BE2C (cell line): ENCODE measurements at regions not wholly inside any gene's neighbourhood (a gene's known extent, or its start where the extent isn't known, plus 50 kb on each side); places are given as distances from the start of the nearest gene placed in this dataset.

Experiments
- DNase-seq: peaks from one replicate; pipeline ENCODE4 v3.0.0-alpha.2; 2020
- H3K27me3 ChIP-seq: fragments of 250-450 bp; sonication (Bioruptor Pico); 2 replicates; pipeline ENCODE4 v1.5.1; 2020; ENCODE audit warnings: mild to moderate bottlenecking
- H3K36me3 ChIP-seq: fragments of 250-450 bp; sonication (Bioruptor Pico); 2 replicates; pipeline ENCODE4 v1.5.1; 2020; ENCODE audit warnings: mild to moderate bottlenecking
- H3K4me1 ChIP-seq: fragments of 250-450 bp; sonication (Bioruptor Pico); 2 replicates; pipeline ENCODE4 v1.5.1; 2020
- H3K4me3 ChIP-seq: 2 replicates; pipeline ENCODE4 v1.5.1; 2011; ENCODE audit warnings: low read depth, low read length
- H3K9me3 ChIP-seq: fragments of 250-450 bp; sonication (Bioruptor Pico); 2 replicates; pipeline ENCODE4 v1.5.1; 2020
- TF ChIP-seq, protein P1 (sequence below): IDR thresholded peaks from 2 replicates; pipeline ENCODE4 v1.5.1; 2012; ENCODE audit warnings: mild to moderate bottlenecking, low read depth, low read length

DNA sequence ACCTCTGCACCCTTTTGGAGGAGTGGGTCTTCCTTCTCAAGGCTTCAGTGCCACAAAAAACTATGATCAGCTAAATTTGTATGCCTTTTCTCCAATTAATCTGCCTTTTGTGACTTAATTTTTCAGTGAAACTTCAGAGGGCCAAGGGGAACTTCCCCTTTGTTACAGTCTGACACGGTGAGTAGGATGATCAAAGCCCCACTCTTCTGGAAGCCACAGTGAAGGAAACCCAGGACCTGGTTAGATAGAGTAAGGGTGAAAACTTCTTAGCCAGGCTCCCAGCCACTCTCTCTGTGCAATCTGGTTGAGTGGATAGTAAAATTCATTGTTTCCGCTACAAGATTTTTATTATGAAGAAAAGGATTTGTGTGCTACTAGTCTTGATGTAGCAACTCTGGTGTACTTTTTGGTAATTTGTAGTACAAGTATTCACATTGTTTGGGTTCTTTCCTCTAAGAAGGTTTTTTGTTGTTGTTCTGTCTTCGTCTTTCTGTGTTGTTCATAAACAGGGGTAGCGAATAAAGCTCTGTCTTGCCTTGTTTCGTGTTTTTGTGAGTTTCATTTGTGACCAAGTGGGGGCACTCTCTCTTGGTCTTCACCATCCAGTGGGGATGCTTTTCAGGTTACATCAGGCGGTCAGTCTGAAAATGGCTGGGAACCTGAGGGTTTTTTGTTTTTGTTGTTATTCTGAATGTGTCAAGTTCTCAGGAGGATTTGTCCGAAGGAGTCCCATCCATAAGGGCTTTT, 268.5 kb upstream of the NPSR1 start:
- Histone ChIP-seq H3K4me1 (no peaks in the 10 kb centered on the region), H3K27me3 (no peaks in the 10 kb centered on the region), H3K9me3 (no peaks in the 10 kb centered on the region), H3K36me3 (no peaks in the 10 kb centered on the region), H3K4me3 (no peak overlapping the region)
- TF ChIP-seq, protein P1, sequence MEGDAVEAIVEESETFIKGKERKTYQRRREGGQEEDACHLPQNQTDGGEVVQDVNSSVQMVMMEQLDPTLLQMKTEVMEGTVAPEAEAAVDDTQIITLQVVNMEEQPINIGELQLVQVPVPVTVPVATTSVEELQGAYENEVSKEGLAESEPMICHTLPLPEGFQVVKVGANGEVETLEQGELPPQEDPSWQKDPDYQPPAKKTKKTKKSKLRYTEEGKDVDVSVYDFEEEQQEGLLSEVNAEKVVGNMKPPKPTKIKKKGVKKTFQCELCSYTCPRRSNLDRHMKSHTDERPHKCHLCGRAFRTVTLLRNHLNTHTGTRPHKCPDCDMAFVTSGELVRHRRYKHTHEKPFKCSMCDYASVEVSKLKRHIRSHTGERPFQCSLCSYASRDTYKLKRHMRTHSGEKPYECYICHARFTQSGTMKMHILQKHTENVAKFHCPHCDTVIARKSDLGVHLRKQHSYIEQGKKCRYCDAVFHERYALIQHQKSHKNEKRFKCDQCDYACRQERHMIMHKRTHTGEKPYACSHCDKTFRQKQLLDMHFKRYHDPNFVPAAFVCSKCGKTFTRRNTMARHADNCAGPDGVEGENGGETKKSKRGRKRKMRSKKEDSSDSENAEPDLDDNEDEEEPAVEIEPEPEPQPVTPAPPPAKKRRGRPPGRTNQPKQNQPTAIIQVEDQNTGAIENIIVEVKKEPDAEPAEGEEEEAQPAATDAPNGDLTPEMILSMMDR, result no peak
- no peak for DNase-seq

DNA sequence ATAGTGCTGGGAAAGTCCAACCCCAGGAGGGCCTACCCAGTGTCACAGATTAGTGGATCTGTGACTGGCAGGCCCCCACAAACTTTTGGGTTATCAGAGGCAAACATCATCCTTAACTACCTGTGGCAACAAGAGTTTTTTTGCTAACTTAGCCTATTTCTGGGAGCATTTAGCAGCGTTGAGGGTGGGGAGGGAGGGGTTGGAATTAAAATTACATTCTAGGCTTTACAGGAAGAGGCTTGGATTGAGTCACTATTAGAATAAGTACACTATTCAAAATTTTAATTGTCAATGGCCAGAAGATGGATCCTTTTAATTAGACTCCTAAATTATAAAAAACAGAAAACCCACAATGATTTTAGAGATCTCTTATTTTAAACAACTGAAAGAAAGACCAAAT, 267.9 kb upstream of the NPSR1 start:
- Histone ChIP-seq H3K9me3 (no peaks in the 10 kb centered on the region), H3K4me3 (no peak overlapping the region), H3K27me3 (no peaks in the 10 kb centered on the region), H3K36me3 (no peaks in the 10 kb centered on the region), H3K4me1 (no peaks in the 10 kb centered on the region)
- DNase-seq, result no peak
- TF ChIP-seq, protein P1, result no peak

DNA sequence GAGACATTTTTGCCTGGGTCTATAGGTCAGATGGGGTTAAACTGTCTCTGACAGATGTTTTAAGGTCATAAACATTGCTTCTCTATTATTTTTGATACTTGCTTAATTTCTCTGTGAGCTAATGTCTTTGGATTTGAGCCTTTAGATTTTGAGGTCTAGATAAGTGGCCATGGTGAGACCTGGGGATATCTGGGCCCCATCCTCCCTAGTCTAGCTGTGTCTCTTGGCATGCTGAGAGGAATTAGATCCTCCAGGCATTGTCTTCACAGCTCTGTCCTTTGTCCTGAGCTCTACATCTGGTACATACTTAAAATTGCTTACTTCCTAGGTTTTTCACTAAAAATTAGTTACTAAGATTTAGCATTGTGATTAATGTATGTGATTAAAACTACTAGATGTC, 265.0 kb upstream of the NPSR1 start:
- no peaks in the 10 kb centered on the region for H3K36me3 ChIP-seq
- no peaks in the 10 kb centered on the region for H3K27me3 ChIP-seq
- TF ChIP-seq, protein P1, result no peak
- H3K4me3 ChIP-seq, result no peak overlapping the region
- no peaks in the 10 kb centered on the region for H3K9me3 ChIP-seq
- no peaks in the 10 kb centered on the region for H3K4me1 ChIP-seq
- no peak for DNase-seq

DNA sequence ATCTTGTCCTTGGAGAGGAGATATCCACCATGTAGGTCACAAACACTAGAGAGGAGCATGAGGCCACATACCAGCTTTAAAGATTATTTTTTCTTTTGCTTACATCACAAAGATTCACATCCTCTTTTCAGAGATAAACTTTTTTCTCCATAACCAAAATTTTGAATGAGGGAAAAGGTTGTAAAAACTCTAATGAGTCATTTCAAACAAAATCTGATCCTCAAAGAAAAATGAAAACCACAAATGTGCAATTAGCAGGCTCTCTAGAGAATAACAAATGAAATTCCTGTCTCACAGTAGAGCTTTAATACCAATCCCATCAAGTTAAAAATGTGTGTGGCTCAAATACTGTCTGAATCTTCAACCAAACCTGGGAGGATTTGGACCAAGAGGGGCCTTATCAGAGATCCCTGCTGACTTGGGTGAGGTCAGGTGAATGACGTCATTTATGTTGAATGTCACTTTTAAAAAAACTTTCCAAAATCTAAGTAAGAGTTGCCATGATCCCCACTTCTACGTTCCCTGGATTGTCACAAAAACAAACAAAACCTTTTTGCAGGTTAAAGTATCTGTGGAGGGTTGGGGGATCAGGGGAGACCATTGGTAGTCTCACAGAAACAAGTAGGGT, 261.5 kb upstream of the NPSR1 start:
- DNase-seq, result no peak
- Histone ChIP-seq H3K4me1 (no peaks in the 10 kb centered on the region), H3K4me3 (no peak overlapping the region), H3K36me3 (no peaks in the 10 kb centered on the region), H3K9me3 (no peaks in the 10 kb centered on the region), H3K27me3 (no peaks in the 10 kb centered on the region)
- TF ChIP-seq, protein P1, result no peak

DNA sequence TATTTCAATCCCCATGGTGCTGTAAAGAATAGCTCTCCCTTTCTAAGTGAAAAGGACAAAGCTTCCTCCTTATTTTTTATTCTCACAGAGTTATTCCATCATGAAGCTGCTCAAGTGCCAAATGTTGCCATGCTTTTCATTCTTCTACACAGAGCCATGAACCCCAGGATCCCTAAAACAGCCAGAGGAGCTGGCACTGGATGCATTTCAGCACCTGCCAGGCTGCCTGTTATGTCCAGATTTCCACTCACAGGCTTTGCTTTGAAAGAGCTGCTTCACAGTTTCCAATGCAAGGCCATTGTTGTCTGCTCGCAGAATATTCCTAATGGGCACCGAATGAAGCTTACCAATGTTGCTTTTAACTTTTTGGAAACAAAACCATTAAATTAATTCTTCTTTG, 256.2 kb upstream of the NPSR1 start:
- no peak overlapping the region for H3K4me3 ChIP-seq
- TF ChIP-seq, protein P1, result no peak
- no peaks in the 10 kb centered on the region for H3K27me3 ChIP-seq
- H3K4me1 ChIP-seq, result no peaks in the 10 kb centered on the region
- H3K36me3 ChIP-seq, result no peaks in the 10 kb centered on the region
- DNase-seq, result no peak
- no peaks in the 10 kb centered on the region for H3K9me3 ChIP-seq

DNA sequence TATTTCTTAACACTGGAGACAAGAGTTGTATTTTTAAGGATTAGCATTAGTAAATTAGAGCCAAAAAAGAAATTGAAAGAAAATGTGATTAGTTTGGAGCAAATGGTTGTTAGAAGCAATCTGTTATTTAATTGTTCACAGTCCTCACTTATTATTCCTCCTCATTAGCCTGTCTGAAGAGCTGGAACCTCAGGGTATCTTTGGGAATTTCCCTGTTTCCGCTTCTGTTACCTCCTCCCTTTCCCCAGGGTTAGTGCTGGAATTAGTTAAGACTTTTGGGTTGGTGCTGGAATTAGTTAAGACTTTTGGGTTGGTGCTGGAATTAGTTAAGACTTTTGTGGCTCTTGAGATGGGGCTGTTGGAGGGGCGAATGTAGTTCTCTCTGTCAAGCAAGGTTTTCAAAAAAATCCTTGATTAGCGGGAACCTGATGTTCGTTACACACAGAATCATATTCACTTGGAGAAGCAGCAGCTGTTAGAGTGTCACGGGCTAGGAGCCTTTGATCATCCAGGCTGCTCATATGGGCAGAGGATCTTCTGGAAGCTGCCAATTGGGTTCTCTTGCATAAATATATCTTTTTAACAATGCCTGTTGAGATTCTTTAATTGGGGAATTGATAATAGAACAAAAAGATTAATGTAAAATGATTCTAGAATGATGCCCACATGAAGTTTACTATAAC, 251.0 kb upstream of the NPSR1 start:
- H3K36me3 ChIP-seq, result no peaks in the 10 kb centered on the region
- no peaks in the 10 kb centered on the region for H3K9me3 ChIP-seq
- TF ChIP-seq, protein P1, result no peak
- no peak overlapping the region for H3K4me3 ChIP-seq
- no peak for DNase-seq
- H3K27me3 ChIP-seq, result no peaks in the 10 kb centered on the region
- H3K4me1 ChIP-seq, result no peaks in the 10 kb centered on the region
